ENCODE measurements at regions not wholly inside any gene's neighbourhood (a gene's known extent, or its start where the extent isn't known, plus 50 kb on each side); places are given as distances from the start of the nearest gene placed in this dataset.

DNA sequence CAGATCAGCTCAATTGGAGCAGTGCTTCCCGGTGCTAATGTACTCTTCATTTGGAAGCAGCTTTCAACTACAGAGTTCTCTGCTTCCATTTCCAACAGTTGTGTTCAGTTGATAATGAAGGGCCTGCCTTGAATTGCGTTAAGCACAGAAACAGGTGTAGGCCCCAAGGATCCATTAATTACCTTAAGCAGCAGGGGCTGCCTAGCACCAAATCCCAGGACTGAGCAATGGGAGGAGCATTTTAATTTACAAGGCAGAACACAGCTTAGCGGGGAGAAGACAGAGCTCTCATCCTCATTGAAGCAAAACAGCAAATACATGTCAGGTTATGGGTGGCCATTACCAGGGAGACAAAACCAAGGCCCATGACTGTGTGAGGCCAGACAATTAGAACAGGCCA, 349.6 kb downstream of the TFEC start:
- no peak for TF ChIP-seq EZH2phosphoT487 (IDR thresholded peaks at IDR 0.05; ENCODE audit: low read length)
- TF ChIP-seq, protein P1, sequence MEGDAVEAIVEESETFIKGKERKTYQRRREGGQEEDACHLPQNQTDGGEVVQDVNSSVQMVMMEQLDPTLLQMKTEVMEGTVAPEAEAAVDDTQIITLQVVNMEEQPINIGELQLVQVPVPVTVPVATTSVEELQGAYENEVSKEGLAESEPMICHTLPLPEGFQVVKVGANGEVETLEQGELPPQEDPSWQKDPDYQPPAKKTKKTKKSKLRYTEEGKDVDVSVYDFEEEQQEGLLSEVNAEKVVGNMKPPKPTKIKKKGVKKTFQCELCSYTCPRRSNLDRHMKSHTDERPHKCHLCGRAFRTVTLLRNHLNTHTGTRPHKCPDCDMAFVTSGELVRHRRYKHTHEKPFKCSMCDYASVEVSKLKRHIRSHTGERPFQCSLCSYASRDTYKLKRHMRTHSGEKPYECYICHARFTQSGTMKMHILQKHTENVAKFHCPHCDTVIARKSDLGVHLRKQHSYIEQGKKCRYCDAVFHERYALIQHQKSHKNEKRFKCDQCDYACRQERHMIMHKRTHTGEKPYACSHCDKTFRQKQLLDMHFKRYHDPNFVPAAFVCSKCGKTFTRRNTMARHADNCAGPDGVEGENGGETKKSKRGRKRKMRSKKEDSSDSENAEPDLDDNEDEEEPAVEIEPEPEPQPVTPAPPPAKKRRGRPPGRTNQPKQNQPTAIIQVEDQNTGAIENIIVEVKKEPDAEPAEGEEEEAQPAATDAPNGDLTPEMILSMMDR (IDR thresholded peaks at IDR 0.05; ENCODE audit: low read length), result no peak
- TF ChIP-seq EZH2 (optimal IDR thresholded peaks at IDR 0.05; ENCODE audit: low read depth, low read length), result no peak
